Activated CD4-positive, alpha-beta memory T cell treated with anti-CD3 and anti-CD28 coated beads, Interleukin-2, amount 10 ng/mL, durations not matched to agents 7 days and 5 days (primary cell): ENCODE measurements at regions not wholly inside any gene's neighbourhood (a gene's known extent, or its start where the extent isn't known, plus 50 kb on each side); places are given as distances from the start of the nearest gene placed in this dataset.

Experiments
- CTCF ChIA-PET: fragments of 350-600 bp; sonication (Branson Sonifier 250); formaldehyde crosslinking; loops from one replicate; lab custom pipeline; 2021; ENCODE audit warnings: antibody characterized with exemption, inconsistent platforms; lab: Charles Lee
- POLR2A ChIA-PET: fragments of 350-600 bp; sonication (Branson Sonifier 250); formaldehyde crosslinking; loops from one replicate; lab custom pipeline; 2021; ENCODE audit warnings: antibody characterized with exemption; lab: Charles Lee
- DNase-seq: peaks from one replicate; pipeline ENCODE4 v3.0.0-alpha.2; 2020
- H3K27ac Mint-ChIP-seq: one replicate; pipeline ENCODE4 v1.8.0; 2021; ENCODE audit warnings: mild to moderate bottlenecking, mixed read lengths
- H3K27me3 Mint-ChIP-seq: one replicate; pipeline ENCODE4 v1.8.0; 2021; ENCODE audit warnings: mixed read lengths
- H3K36me3 Mint-ChIP-seq: one replicate; pipeline ENCODE4 v1.8.0; 2021; ENCODE audit warnings: low read depth, mixed read lengths
- H3K4me1 Mint-ChIP-seq: one replicate; pipeline ENCODE4 v1.8.0; 2021; ENCODE audit warnings: mixed read lengths
- H3K4me3 Mint-ChIP-seq: one replicate; pipeline ENCODE4 v1.8.0; 2021; ENCODE audit warnings: mild to moderate bottlenecking, mixed read lengths
- H3K9me3 Mint-ChIP-seq: one replicate; pipeline ENCODE4 v1.8.0; 2021; ENCODE audit warnings: mixed read lengths

GRCh38 chr5:125583321-125584139 is 837.1 kb upstream of the ZNF608 start:
- ChIA-PET CTCF (no interaction called here), POLR2A (no interaction called here)
- no peak overlapping the region for H3K27ac Mint-ChIP-seq
- peaks cover 6% of the 10 kb centered on the region for H3K9me3 Mint-ChIP-seq
- no peak overlapping the region for H3K4me3 Mint-ChIP-seq
- H3K4me1 Mint-ChIP-seq = no peaks in the 10 kb centered on the region
- no peaks in the 10 kb centered on the region for H3K36me3 Mint-ChIP-seq
- DNase-seq = no peak
- H3K27me3 Mint-ChIP-seq = no peaks in the 10 kb centered on the region

- peaks cover 6% of the 10 kb centered on the region for H3K9me3 Mint-ChIP-seq
- DNase-seq = no peak
- CTCF ChIA-PET = no interaction called here
Observed at GRCh38 chr5:125584140-125584520, 837.7 kb upstream of the ZNF608 start.

GRCh38 chr5:125587631-125588030 is 835.6 kb upstream of the GRAMD2B start:
- Mint-ChIP-seq H3K36me3 (no peaks in the 10 kb centered on the region), H3K4me1 (no peaks in the 10 kb centered on the region), H3K27me3 (no peaks in the 10 kb centered on the region), H3K4me3 (no peak overlapping the region), H3K27ac (no peak overlapping the region), H3K9me3 (peaks cover 6% of the 10 kb centered on the region)
- POLR2A ChIA-PET = no interaction called here
- CTCF ChIA-PET = no interaction called here
- DNase-seq = no peak

More at GRCh38 chr5:125584140-125584520, 837.7 kb upstream of the ZNF608 start:
- Mint-ChIP-seq H3K27me3 (no peaks in the 10 kb centered on the region), H3K4me1 (no peaks in the 10 kb centered on the region), H3K27ac (no peak overlapping the region), H3K4me3 (no peak overlapping the region), H3K36me3 (no peaks in the 10 kb centered on the region)
- POLR2A ChIA-PET = no interaction called here

GRCh38 chr5:125592856-125593255 is 830.4 kb upstream of the GRAMD2B start:
- peaks cover 2% of the 10 kb centered on the region for H3K9me3 Mint-ChIP-seq
- no peaks in the 10 kb centered on the region for H3K27me3 Mint-ChIP-seq
- DNase-seq = no peak
- H3K36me3 Mint-ChIP-seq = no peaks in the 10 kb centered on the region
- H3K4me3 Mint-ChIP-seq = no peak overlapping the region
- no peak overlapping the region for H3K27ac Mint-ChIP-seq
- ChIA-PET CTCF (no interaction called here), POLR2A (no interaction called here)
- H3K4me1 Mint-ChIP-seq = no peaks in the 10 kb centered on the region

- Mint-ChIP-seq H3K36me3 (no peaks in the 10 kb centered on the region), H3K9me3 (peaks cover 2% of the 10 kb centered on the region), H3K4me3 (no peak overlapping the region), H3K4me1 (no peaks in the 10 kb centered on the region), H3K27me3 (no peaks in the 10 kb centered on the region), H3K27ac (no peak overlapping the region)
- DNase-seq = no peak
- POLR2A ChIA-PET = no interaction called here
- CTCF ChIA-PET = no interaction called here
Observed at GRCh38 chr5:125595095-125595494, 828.1 kb upstream of the GRAMD2B start.

- H3K27me3 Mint-ChIP-seq = no peaks in the 10 kb centered on the region
- H3K9me3 Mint-ChIP-seq = peaks cover 5% of the 10 kb centered on the region
- no peak overlapping the region for H3K27ac Mint-ChIP-seq
- H3K4me3 Mint-ChIP-seq = no peak overlapping the region
- H3K4me1 Mint-ChIP-seq = no peaks in the 10 kb centered on the region
- POLR2A ChIA-PET = no interaction called here
- CTCF ChIA-PET = no interaction called here
- DNase-seq = no peak
- H3K36me3 Mint-ChIP-seq = no peaks in the 10 kb centered on the region
Observed at GRCh38 chr5:125595845-125596244, 827.4 kb upstream of the GRAMD2B start.

- no peak for DNase-seq
- ChIA-PET POLR2A (no interaction called here), CTCF (no interaction called here)
- Mint-ChIP-seq H3K4me3 (no peak overlapping the region), H3K9me3 (peaks cover 5% of the 10 kb centered on the region), H3K27me3 (no peaks in the 10 kb centered on the region), H3K4me1 (no peaks in the 10 kb centered on the region), H3K36me3 (no peaks in the 10 kb centered on the region), H3K27ac (no peak overlapping the region)
Observed at GRCh38 chr5:125597338-125597737, 825.9 kb upstream of the GRAMD2B start.

GRCh38 chr5:125600559-125600958 is 822.6 kb upstream of the GRAMD2B start:
- Mint-ChIP-seq H3K9me3 (peaks cover 6% of the 10 kb centered on the region), H3K36me3 (no peaks in the 10 kb centered on the region), H3K27me3 (no peaks in the 10 kb centered on the region), H3K4me1 (no peaks in the 10 kb centered on the region), H3K4me3 (no peak overlapping the region), H3K27ac (no peak overlapping the region)
- ChIA-PET CTCF (no interaction called here), POLR2A (no interaction called here)
- DNase-seq = no peak

GRCh38 chr5:125602184-125602583 is 821.0 kb upstream of the GRAMD2B start:
- H3K36me3 Mint-ChIP-seq = no peaks in the 10 kb centered on the region
- peaks cover 6% of the 10 kb centered on the region for H3K9me3 Mint-ChIP-seq
- no peaks in the 10 kb centered on the region for H3K4me1 Mint-ChIP-seq
- no peak overlapping the region for H3K4me3 Mint-ChIP-seq
- no peaks in the 10 kb centered on the region for H3K27me3 Mint-ChIP-seq
- H3K27ac Mint-ChIP-seq = no peak overlapping the region
- POLR2A ChIA-PET = no interaction called here
- no peak for DNase-seq
- CTCF ChIA-PET = no interaction called here

GRCh38 chr5:125603321-125603720 is 819.9 kb upstream of the GRAMD2B start:
- CTCF ChIA-PET = no interaction called here
- no peak for DNase-seq
- no peak overlapping the region for H3K27ac Mint-ChIP-seq
- H3K4me1 Mint-ChIP-seq = no peaks in the 10 kb centered on the region
- no peak overlapping the region for H3K4me3 Mint-ChIP-seq
- peaks cover 9% of the 10 kb centered on the region for H3K9me3 Mint-ChIP-seq
- H3K36me3 Mint-ChIP-seq = no peaks in the 10 kb centered on the region
- POLR2A ChIA-PET = no interaction called here
- H3K27me3 Mint-ChIP-seq = no peaks in the 10 kb centered on the region

- H3K9me3 Mint-ChIP-seq = peaks cover 12% of the 10 kb centered on the region
- H3K36me3 Mint-ChIP-seq = no peaks in the 10 kb centered on the region
- no peaks in the 10 kb centered on the region for H3K27me3 Mint-ChIP-seq
- DNase-seq = no peak
- H3K4me3 Mint-ChIP-seq = no peak overlapping the region
- POLR2A ChIA-PET = no interaction called here
- H3K27ac Mint-ChIP-seq = no peak overlapping the region
- no peaks in the 10 kb centered on the region for H3K4me1 Mint-ChIP-seq
- CTCF ChIA-PET = no interaction called here
Observed at GRCh38 chr5:125604104-125604503, 819.1 kb upstream of the GRAMD2B start.

- Mint-ChIP-seq H3K27me3 (no peaks in the 10 kb centered on the region), H3K4me3 (no peak overlapping the region)
- POLR2A ChIA-PET = no interaction called here
Observed at GRCh38 chr5:125607018-125607417, 816.2 kb upstream of the GRAMD2B start.

GRCh38 chr5:125609011-125609410 is 814.2 kb upstream of the GRAMD2B start:
- no peak overlapping the region for H3K4me3 Mint-ChIP-seq
- H3K4me1 Mint-ChIP-seq = no peaks in the 10 kb centered on the region
- H3K36me3 Mint-ChIP-seq = no peaks in the 10 kb centered on the region
- ChIA-PET CTCF (no interaction called here), POLR2A (no interaction called here)
- H3K9me3 Mint-ChIP-seq = peaks cover 13% of the 10 kb centered on the region
- DNase-seq = no peak
- no peak overlapping the region for H3K27ac Mint-ChIP-seq
- no peaks in the 10 kb centered on the region for H3K27me3 Mint-ChIP-seq

More at GRCh38 chr5:125607018-125607417, 816.2 kb upstream of the GRAMD2B start:
- CTCF ChIA-PET = no interaction called here
- Mint-ChIP-seq H3K4me1 (no peaks in the 10 kb centered on the region), H3K36me3 (no peaks in the 10 kb centered on the region), H3K9me3 (peaks cover 13% of the 10 kb centered on the region), H3K27ac (no peak overlapping the region)
- no peak for DNase-seq

- CTCF ChIA-PET = no interaction called here
- H3K27ac Mint-ChIP-seq = no peak overlapping the region
- POLR2A ChIA-PET = no interaction called here
- no peaks in the 10 kb centered on the region for H3K4me1 Mint-ChIP-seq
- H3K27me3 Mint-ChIP-seq = no peaks in the 10 kb centered on the region
- no peak overlapping the region for H3K4me3 Mint-ChIP-seq
- no peak for DNase-seq
- H3K36me3 Mint-ChIP-seq = no peaks in the 10 kb centered on the region
- H3K9me3 Mint-ChIP-seq = peaks cover 10% of the 10 kb centered on the region
Observed at GRCh38 chr5:125610892-125611291, 812.3 kb upstream of the GRAMD2B start.
